NCI-H2171 treated with DMSO at 0.1 percent for 48 hours (cell line): ENCODE measurements at regions not wholly inside any gene's neighbourhood (a gene's known extent, or its start where the extent isn't known, plus 50 kb on each side); places are given as distances from the start of the nearest gene placed in this dataset.
"Not testable (repeated sequence)": the region's sequence is repeated elsewhere in the genome, so short reads cannot be mapped to it uniquely, and the experiment has no call there.

Experiments
- DNase-seq: peaks from one replicate; lab custom pipeline; 2025; lab: John Stamatoyannopoulos, UW

GRCh38 chr13:80499536-80500290, 158.8 kb upstream of the SPRY2 start:
- no peak for DNase-seq

GRCh38 chr13:80498433-80498832, 157.5 kb upstream of the SPRY2 start:
- no peak for DNase-seq

GRCh38 chr13:80497978-80498377, 157.1 kb upstream of the SPRY2 start:
- DNase-seq, result no peak

DNA sequence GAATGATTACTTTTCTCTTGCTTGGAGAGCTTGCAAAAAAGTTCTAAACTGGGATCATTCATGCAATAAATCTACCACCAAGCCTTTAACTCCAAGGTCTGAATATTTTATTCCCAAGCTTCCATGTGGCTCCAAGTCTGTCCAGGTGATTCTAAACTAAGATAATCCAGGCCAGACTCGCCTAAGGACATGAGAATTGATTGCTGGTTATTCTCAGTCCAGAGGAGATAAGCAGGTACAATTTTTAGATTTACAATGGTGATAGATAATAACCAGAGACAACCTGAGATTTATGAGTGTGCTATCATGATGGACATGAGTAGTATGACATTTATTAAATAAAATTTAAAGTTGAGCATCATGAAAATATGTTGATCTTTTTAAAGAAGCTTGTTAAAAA, 156.5 kb upstream of the SPRY2 start:
- DNase-seq, result no peak

DNA sequence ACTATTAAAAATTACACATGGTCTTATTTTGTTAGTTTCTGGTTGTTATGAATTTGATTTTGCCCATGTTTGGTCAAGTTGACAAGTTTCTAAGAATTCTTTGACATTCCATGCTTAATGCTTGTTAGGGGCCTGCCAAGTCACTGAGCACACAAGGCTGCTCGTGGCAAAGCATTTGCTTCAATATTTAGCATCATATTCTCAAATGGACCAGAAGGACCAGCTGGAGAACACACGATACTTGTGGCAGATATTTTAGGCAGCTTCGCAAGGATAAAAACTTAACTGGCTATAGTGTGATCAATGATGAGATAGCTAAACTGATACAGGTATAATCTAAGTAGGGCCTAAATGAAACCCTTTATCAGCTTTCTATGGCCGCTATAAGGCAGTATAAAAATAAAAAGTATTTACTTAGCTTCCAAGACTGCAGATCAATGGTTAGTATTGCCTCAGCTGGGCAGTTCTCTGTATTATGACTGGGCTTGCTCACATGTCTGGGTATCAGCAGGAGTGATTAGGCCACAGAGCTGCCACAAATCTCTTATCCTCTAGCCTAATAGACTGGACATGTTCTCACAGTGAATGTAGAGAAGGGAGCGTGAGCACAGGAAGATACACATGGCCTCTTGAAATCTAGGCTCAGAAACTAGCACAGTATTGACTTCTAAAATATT, 155.9 kb upstream of the SPRY2 start:
- DNase-seq, result no peak

DNA sequence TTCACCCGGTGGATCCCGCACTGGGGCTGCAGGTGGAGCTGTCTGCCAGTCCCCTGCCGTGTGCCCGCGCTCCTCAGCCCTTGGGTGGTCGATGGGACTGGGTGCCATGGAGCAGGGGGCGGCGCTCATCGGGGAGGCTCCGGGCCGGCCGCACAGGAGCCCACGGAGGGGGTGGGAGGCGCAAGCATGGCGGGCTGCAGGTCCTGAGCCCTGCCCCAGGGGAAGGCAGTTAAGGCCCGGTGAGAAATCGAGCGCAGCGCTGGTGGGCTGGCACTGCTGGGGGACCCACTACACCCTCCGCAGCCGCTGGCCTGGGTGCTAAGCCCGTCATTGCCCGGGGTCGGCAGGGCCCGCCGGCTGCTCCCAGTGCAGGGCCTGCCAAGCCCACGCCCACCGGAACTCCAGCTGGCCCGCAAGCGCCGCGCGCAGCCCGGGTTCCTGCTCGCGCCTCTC, 149.6 kb upstream of the SPRY2 start:
- DNase-seq, result not testable (repeated sequence)

DNA sequence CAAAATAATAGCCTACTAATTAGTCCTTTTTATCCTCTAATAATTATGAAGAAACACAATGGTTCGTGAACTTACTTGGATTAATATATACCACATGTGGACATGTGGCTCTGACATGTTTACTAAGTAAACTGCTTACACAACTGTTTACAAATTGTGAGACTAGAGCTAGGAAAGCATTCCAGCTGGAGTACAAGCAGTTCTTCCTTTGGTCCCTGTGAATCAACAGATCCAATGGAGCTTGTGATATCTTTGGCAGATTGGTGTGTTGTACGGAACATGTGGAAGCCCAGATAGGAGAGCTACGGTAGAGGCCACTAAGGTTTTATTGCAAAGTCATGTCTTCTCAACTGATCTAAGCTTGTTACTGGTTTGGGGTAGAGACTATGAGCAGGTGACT, 145.5 kb upstream of the SPRY2 start:
- no peak for DNase-seq

- DNase-seq, result no peak
These were observed 142.2 kb upstream of the SPRY2 start for GRCh38 chr13:80483157-80483556.

DNA sequence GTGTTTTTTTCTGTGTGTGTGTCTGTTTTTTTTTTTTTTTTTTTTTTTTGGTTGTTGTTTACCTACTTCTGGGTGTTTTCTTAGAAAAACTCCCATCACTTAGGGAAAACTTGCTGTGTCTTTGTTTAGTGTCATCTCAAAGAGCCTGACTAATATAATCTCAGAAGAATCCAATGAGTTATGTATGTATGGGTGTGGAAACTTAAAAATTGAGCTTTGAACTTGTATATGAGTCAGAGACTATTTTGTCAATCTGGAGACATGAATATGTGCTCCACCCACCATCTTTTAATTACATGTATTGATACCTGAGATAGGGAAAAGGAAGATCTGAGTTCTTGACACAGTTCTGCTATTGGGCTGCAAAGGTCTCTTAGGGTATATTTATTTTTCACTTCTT, 140.7 kb upstream of the SPRY2 start:
- no peak for DNase-seq

GRCh38 chr13:80477661-80478443, 136.9 kb upstream of the SPRY2 start:
- no peak for DNase-seq

DNA sequence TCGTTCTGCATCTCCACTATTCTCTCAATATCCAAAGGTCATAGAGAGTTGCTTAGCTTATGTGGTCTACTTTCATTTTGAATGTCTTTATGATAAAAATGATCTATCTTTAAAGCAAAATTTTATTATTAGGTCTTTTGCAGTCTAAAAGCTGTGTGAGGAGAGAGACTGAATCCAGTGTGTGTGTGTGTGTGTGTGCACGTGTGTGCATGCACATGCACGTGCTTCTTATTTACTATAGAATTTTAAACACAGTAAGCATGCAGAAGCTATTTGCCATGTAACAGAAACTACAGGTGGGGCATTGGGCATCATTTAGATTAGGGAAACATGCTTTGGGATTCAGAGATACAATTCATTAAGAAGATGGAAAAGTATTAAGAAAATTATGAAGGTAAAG, 136.0 kb upstream of the SPRY2 start:
- no peak for DNase-seq

DNA sequence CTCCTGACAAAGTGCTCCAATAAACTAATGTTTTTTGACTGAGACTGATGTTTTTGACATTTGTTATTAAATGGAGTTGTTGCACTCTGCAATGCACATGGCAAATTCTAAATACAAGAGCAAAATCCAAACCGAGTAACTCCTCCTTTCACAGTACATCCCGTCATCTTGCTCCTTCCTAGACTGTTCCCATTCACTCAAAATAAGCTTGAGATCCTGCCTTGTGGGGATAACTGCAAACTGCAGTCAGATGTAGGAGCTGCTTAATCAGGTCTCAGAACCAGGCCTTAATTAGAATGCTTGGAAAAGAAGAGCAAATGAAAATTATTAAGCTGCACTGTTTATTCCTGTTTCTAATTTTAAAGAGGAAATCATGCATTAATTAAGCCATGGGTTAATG, 134.8 kb upstream of the SPRY2 start:
- no peak for DNase-seq

DNA sequence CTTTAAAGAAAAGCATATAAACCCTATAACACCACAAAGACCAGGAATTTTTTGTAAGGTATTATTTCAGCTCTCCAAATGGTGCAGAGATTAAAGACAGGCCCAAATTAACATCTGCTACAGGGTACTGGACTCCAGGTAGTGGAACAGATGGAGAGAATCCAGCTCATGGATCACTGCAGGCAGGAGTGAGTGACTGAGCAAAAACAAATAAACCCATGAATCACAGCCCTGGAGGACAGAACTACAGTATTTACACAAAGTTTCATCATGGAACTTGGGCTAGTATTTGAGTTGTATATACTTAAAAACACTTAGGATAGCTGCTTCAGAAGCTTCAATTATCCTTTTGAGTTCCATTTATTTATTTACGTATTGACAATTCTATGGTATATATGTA, 132.8 kb upstream of the SPRY2 start:
- DNase-seq, result no peak

DNA sequence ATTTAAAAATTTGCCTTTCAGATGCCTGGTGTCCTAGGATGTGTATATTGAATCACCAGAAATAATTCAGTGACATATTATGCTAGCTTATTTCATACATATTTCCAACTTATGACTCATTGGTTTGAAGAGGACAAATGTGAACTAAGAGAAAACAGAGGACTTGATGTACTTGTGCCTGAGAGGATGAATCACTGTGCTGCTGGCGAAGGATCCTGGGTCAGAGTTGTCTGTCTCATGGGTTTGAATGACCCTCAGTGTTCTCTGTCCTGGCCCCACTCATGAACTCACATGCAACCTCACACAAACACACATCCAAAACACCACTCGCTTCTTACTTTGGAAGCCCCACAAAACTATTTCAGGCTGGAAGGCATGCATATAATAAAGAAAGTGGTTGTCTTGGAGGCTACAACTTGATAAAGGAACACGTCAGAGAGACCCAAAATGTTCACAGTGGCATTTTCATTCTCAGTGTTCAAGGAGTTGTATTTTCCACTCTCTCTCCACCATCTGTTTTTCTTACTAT, 129.0 kb upstream of the SPRY2 start:
- DNase-seq, result no peak

GRCh38 chr13:80469105-80469852, 128.4 kb upstream of the SPRY2 start:
- no peak for DNase-seq

DNA sequence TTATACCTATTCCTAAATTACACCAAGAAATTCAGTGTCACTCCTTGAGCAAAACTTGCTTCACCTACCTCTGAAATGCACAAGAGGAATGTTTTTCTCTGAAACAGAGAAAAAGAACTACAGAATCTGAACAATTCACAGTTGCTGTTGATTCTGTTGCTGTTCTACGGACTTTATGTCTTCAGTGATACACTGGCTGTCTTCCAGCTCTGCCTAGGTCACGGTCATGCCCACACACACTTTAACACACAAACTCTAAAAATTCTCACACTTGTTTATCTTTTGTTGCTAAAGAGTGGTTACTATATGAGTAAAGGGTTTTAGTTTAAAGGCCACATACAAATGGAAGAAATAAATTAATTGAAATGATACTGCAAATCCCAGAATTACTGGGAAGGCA, 124.4 kb upstream of the SPRY2 start:
- no peak for DNase-seq

GRCh38 chr13:80463673-80464352, 122.9 kb upstream of the SPRY2 start:
- no peak for DNase-seq

DNA sequence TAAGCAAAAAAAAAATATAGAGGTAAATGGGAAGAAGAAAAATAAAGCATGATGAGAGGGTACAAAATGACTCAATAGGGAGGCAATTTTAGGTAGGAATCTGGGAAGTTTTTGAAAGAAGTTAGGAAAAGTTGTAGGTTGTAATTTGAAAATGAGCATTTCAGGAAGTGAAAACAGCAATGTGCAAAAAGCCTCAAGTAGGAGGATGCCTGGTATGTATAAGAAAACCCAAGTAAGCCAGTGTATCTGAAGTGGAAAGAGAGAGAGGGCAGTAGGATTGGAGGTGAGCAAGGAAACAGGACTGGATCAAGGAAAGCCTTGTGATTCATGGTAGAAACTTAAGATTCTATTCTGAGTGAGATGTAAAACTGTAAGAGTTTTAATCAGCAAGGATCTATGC, 121.6 kb upstream of the SPRY2 start:
- no peak for DNase-seq

GRCh38 chr13:80462037-80462436, 121.1 kb upstream of the SPRY2 start:
- DNase-seq, result no peak

GRCh38 chr13:80458543-80458942, 117.6 kb upstream of the SPRY2 start:
- no peak for DNase-seq

- no peak for DNase-seq
These were observed 113.3 kb upstream of the SPRY2 start for GRCh38 chr13:80454245-80454644.
